Sigmoid colon (tissue), 6 donors: ENCODE measurements at regions not wholly inside any gene's neighbourhood (a gene's known extent, or its start where the extent isn't known, plus 50 kb on each side); places are given as distances from the start of the nearest gene placed in this dataset.
A peak's percentile ranks its signal among the peaks of the same experiment; 100 is the strongest.

Source experiments
- DNase-seq: peaks from one replicate; pipeline ENCODE4 v3.0.0-alpha.2; 2019
- H3K27ac ChIP-seq, 4 donors: fragments of 200-600 bp; sonication (generic); one replicate each; pipeline ENCODE4 v1.5.1; 2016 to 2019; ENCODE audit warnings: mild to moderate bottlenecking in 1 of 4
- H3K27me3 ChIP-seq, 3 donors: fragments of 200-600 bp; sonication (generic); one replicate each; pipeline ENCODE4 v1.5.1; 2019; ENCODE audit warnings: mild to moderate bottlenecking in 1 of 3
- H3K36me3 ChIP-seq, 4 donors: fragments of 200-600 bp; sonication (generic); one replicate each; pipeline ENCODE4 v1.5.1; 2016 to 2019
- H3K4me1 ChIP-seq, 4 donors: fragments of 200-600 bp; sonication (generic); one replicate each; pipeline ENCODE4 v1.5.1; 2017 to 2019
- H3K4me3 ChIP-seq, 4 donors: fragments of 200-600 bp; sonication (generic); one replicate each; pipeline ENCODE4 v1.5.1; 2017 to 2019; ENCODE audit warnings: mild to moderate bottlenecking in 2 of 4, moderate library complexity in 1 of 4
- H3K9me3 ChIP-seq, 4 donors: fragments of 200-600 bp in 3 of 4; sonication (generic) in 3 of 4; one replicate each; pipeline versions ENCODE4 v1.5.1 to v1.6.1; 2013 to 2019
- EP300 ChIP-seq, 4 donors: sonication (generic); formaldehyde crosslinking; IDR thresholded peaks; one replicate each; pipeline ENCODE4 v1.6.1; 2017; ENCODE audit warnings: antibody characterized with exemption in 4 of 4
- POLR2A ChIP-seq, 2 donors: fragments of 450-650 bp; IDR thresholded peaks; one replicate each; pipeline ENCODE4 v1.6.1; 2016; ENCODE audit warnings: antibody characterized with exemption in 2 of 2, mild to moderate bottlenecking in 2 of 2, moderate library complexity in 2 of 2
- POLR2AphosphoS5 ChIP-seq, 4 donors: sonication (generic); formaldehyde crosslinking; IDR thresholded peaks; one replicate each; pipeline ENCODE4 v1.6.1; 2017; ENCODE audit warnings: antibody characterized with exemption in 4 of 4
- WGBS, 2 donors: extraction: QIAGEN DNeasy Blood & Tissue Kit; methylation state at CpG; one replicate each; pipeline ENCODE4 v1.1.7; 2013; 5-methylcytosine and 5-hydroxymethylcytosine counted together
- intact Hi-C: fragments of 100-400 bp; cut with DNase I; formaldehyde crosslinking; loops from one replicate; pipeline ENCODE4 v1.15.1; 2023
- TF ChIP-seq, protein P1 (sequence below), 4 experiments: fragments of 450-650 bp in 3 of 4; fragments of 200-600 bp in 1 of 4; IDR thresholded peaks; one replicate each; pipeline ENCODE4 v1.5.1; 2016 to 2019; ENCODE audit warnings: antibody characterized with exemption in 4 of 4, mild to moderate bottlenecking in 3 of 4, moderate library complexity in 2 of 4
- donor health status: healthy with polysubstance abuse.
- donor health status: healthy.

DNA sequence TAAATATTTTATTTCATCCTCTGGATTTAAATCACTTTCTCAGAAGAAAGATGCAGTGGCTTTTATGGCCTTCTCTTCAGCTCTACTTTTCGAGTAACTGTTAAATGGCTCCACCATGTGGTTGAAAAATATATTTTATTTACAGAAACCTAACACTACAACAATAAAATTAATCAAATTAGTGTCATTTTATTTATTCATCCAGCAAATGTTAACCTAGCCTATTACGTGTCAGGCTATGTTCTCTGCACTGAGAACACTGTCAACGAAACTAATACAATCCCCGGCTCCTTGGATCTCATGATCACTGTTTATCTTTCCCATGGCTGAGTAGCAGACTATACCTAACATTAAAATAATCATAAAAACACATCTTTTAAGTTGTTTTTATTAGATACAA, 148.0 kb upstream of the OSTN start:
- 2 to 22% methylated on average over 4 of the region's 4 CpGs for WGBS, 2 donors

DNA sequence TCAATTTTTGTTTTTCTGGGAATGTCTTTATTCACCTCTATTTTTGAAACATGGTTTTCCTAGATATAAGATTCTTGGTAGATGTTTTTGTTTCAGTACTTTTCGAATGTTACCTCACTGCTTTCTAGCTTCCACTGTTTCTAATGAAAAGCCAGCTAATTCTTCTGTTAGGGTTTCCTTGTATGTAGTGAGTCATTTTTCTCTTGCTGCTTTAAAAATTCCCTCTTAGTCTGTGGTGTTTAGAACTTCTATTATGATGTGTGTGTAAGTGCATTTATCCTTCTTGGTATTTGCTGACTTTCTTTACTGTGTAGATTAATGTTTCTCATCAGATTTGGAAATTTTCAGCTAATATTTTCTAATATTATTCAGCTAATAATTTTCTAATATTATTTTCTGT, 151.1 kb upstream of the OSTN start:
- Histone ChIP-seq H3K27ac (no peak overlapping the region), H3K27me3 (no peaks in the 10 kb centered on the region), H3K9me3 (no peaks in the 10 kb centered on the region), H3K4me3 (no peak overlapping the region), H3K36me3 (no peaks in the 10 kb centered on the region), H3K4me1 (no peaks in the 10 kb centered on the region)
- WGBS, 2 donors = 81 to 84% methylated on average over 1 of the region's 1 CpG
- TF ChIP-seq EP300 (IDR thresholded peaks at IDR 0.05) = no peak
- TF ChIP-seq POLR2AphosphoS5 (IDR thresholded peaks at IDR 0.05) = no peak
- TF ChIP-seq POLR2A (IDR thresholded peaks at IDR 0.05) = no peak
- TF ChIP-seq, protein P1, sequence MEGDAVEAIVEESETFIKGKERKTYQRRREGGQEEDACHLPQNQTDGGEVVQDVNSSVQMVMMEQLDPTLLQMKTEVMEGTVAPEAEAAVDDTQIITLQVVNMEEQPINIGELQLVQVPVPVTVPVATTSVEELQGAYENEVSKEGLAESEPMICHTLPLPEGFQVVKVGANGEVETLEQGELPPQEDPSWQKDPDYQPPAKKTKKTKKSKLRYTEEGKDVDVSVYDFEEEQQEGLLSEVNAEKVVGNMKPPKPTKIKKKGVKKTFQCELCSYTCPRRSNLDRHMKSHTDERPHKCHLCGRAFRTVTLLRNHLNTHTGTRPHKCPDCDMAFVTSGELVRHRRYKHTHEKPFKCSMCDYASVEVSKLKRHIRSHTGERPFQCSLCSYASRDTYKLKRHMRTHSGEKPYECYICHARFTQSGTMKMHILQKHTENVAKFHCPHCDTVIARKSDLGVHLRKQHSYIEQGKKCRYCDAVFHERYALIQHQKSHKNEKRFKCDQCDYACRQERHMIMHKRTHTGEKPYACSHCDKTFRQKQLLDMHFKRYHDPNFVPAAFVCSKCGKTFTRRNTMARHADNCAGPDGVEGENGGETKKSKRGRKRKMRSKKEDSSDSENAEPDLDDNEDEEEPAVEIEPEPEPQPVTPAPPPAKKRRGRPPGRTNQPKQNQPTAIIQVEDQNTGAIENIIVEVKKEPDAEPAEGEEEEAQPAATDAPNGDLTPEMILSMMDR (IDR thresholded peaks at IDR 0.05) = no peak
- DNase-seq = no peak
- intact Hi-C loops = no loop called here

More for the DNA sequence above, 148.0 kb upstream of the OSTN start:
- no peak overlapping the region for H3K27ac ChIP-seq
- no peak overlapping the region for H3K4me3 ChIP-seq
- no peaks in the 10 kb centered on the region for H3K9me3 ChIP-seq
- H3K27me3 ChIP-seq = no peaks in the 10 kb centered on the region
- no peaks in the 10 kb centered on the region for H3K4me1 ChIP-seq
- TF ChIP-seq, protein P1 (IDR thresholded peaks at IDR 0.05) = peak in 2 of 4 experiments; percentile 8 to 26
- no peak for TF ChIP-seq POLR2AphosphoS5 (IDR thresholded peaks at IDR 0.05)
- DNase-seq = no peak
- intact Hi-C loops = loop anchor here (10.0 kb wide), 1 partner anchor 166 kb away; no protein-coding TSS in a partner anchor
- no peaks in the 10 kb centered on the region for H3K36me3 ChIP-seq

DNA sequence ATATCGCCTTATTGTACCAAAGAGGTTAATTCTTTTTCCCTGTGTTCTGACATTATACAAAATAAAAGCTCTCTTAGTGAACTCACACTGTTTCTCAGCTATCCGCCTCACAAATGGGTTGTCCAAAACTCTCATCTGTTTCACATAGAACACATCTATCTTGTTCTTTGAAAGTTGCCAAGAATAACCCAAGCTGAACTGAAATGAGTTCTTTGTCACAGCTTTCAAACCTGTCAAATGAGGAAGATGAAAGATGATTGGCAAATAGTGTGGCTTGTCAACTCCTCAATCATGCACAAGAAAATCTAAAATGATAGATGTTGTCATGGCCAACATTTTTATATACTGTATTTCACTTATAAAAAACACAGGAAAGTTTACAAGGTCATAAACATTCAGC, 168.1 kb upstream of the OSTN start:
- H3K36me3 ChIP-seq = no peaks in the 10 kb centered on the region
- 86 to 91% methylated on average over 2 of the region's 2 CpGs for whole genome bisulfite sequencing, 2 donors
- H3K4me3 ChIP-seq = no peak overlapping the region
- no peaks in the 10 kb centered on the region for H3K9me3 ChIP-seq
- intact Hi-C loops = no loop called here
- H3K27me3 ChIP-seq = no peaks in the 10 kb centered on the region
- H3K4me1 ChIP-seq = no peaks in the 10 kb centered on the region
- no peak for DNase-seq
- TF ChIP-seq POLR2A (IDR thresholded peaks at IDR 0.05) = no peak
- no peak overlapping the region for H3K27ac ChIP-seq

DNA sequence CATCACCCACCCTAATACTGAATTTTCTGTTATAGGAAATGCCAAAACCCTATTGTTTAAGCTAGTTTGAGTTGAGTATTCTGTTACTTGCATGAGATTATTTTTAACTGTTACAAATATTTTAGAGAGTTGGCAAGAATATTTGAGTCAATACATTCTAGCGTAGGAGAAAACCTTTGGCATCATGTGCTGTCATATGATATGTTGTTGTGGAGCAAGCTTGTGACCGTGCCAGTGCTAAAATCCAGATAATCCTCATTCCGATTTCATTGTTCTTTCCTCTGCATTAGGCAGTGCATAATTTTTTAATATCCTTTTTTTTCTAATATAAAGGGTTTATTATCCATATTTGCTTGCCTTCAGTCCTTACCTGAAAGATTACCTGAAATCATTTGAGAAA, 168.0 kb upstream of the GMNC start:
- WGBS, 2 donors = 90 to 93% methylated on average over 3 of the region's 3 CpGs
- TF ChIP-seq POLR2A (IDR thresholded peaks at IDR 0.05) = no peak
- no peak for TF ChIP-seq EP300 (IDR thresholded peaks at IDR 0.05)
- TF ChIP-seq, protein P1 (IDR thresholded peaks at IDR 0.05) = no peak
- TF ChIP-seq POLR2AphosphoS5 (IDR thresholded peaks at IDR 0.05) = no peak

DNA sequence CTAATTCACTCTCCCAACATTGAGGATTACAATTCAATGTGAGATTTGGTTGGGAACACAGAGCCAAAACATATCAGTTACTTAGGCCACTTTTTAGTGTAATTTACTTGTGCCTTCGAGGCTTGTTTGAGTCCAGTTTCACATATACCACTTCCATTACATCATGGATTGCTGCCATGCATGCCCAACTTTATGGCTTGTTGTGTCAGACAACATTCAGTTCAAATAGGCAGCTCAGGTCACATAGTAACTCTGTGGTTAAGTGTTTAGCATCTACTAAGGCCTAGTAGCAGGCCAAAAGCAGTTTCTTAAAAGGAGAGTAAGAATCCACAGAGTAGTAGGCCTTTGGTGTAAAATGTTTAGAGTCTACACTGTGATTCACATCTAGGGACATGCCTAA, 164.3 kb upstream of the GMNC start:
- intact Hi-C loops = no loop called here
- no peak for TF ChIP-seq POLR2A (IDR thresholded peaks at IDR 0.05)
- TF ChIP-seq, protein P1 (IDR thresholded peaks at IDR 0.05) = no peak
- TF ChIP-seq EP300 (IDR thresholded peaks at IDR 0.05) = no peak
- TF ChIP-seq POLR2AphosphoS5 (IDR thresholded peaks at IDR 0.05) = no peak
- H3K4me3 ChIP-seq = no peak overlapping the region
- H3K4me1 ChIP-seq = no peaks in the 10 kb centered on the region
- no peaks in the 10 kb centered on the region for H3K27me3 ChIP-seq
- H3K27ac ChIP-seq = no peak overlapping the region
- no peaks in the 10 kb centered on the region for H3K36me3 ChIP-seq
- no peak for DNase-seq
- WGBS, 2 donors = 35 to 64% methylated on average over 1 of the region's 1 CpG
- no peaks in the 10 kb centered on the region for H3K9me3 ChIP-seq

More for the DNA sequence above, 168.0 kb upstream of the GMNC start:
- Histone ChIP-seq H3K9me3 (no peaks in the 10 kb centered on the region), H3K4me1 (no peaks in the 10 kb centered on the region), H3K4me3 (no peak overlapping the region), H3K27me3 (no peaks in the 10 kb centered on the region), H3K27ac (no peak overlapping the region), H3K36me3 (no peaks in the 10 kb centered on the region)
- DNase-seq = no peak
- intact Hi-C loops = no loop called here
